Caco-2 (cell line): ENCODE measurements at regions not wholly inside any gene's neighbourhood (a gene's known extent, or its start where the extent isn't known, plus 50 kb on each side); places are given as distances from the start of the nearest gene placed in this dataset.
"Not testable (repeated sequence)": the region's sequence is repeated elsewhere in the genome, so short reads cannot be mapped to it uniquely, and the experiment has no call there.

Source experiments
- BruUV-seq: library from RNA; stranded (reverse); fragments of 400-500 nt; replicated peaks from 2 replicates; lab custom pipeline; 2021; lab: Mats Ljungman, UMichigan
- CTCF ChIA-PET: fragments of 300-600 bp; sonication (Branson Sonifier 250); formaldehyde crosslinking; loops from one replicate; lab custom pipeline; 2022; ENCODE audit warnings: antibody characterized with exemption; lab: Charles Lee
- POLR2A ChIA-PET: fragments of 300-600 bp; sonication (Branson Sonifier 250); formaldehyde crosslinking; loops from one replicate; lab custom pipeline; 2022; ENCODE audit warnings: antibody characterized with exemption; lab: Charles Lee
- DNase-seq, 2 experiments: peaks; one replicate each; pipeline versions ENCODE4 v3.0.0 to v3.0.0-alpha.2; 2020 to 2022
- H3K27me3 ChIP-seq: replicated peaks from 2 replicates; pipeline ENCODE4 v1.6.0; 2011; ENCODE audit warnings: low read length; ENCODE audit not compliant: control insufficient read depth, insufficient read depth
- H3K36me3 ChIP-seq: 2 replicates; pipeline ENCODE4 v1.5.1; 2011; ENCODE audit warnings: low read length; ENCODE audit not compliant: control insufficient read depth, insufficient read depth
- H3K4me1 ChIP-seq: fragments of 250-450 bp; sonication (Bioruptor Pico); 2 replicates; pipeline ENCODE4 v1.5.1; 2020; ENCODE audit warnings: mild to moderate bottlenecking
- H3K4me3 ChIP-seq: 2 replicates; pipeline ENCODE4 v1.5.1; 2011; ENCODE audit warnings: low read depth, mild to moderate bottlenecking, control low read depth, low read length
- H3K9me3 ChIP-seq: fragments of 250-450 bp; sonication (Bioruptor Pico); 2 replicates; pipeline ENCODE4 v1.5.1; 2020; ENCODE audit warnings: mild to moderate bottlenecking, moderate library complexity
- H3K27ac Mint-ChIP-seq: one replicate; pipeline ENCODE4 v1.8.0; 2022; ENCODE audit warnings: mixed read lengths; ENCODE audit not compliant: unreplicated experiment
- H3K27me3 Mint-ChIP-seq: one replicate; pipeline ENCODE4 v1.8.0; 2022; ENCODE audit warnings: mixed read lengths; ENCODE audit not compliant: insufficient read depth, unreplicated experiment
- H3K36me3 Mint-ChIP-seq: one replicate; pipeline ENCODE4 v1.8.0; 2022; ENCODE audit warnings: mild to moderate bottlenecking, mixed read lengths; ENCODE audit not compliant: insufficient read depth, unreplicated experiment
- H3K4me1 Mint-ChIP-seq: one replicate; pipeline ENCODE4 v1.8.0; 2022; ENCODE audit warnings: low read depth, mixed read lengths; ENCODE audit not compliant: unreplicated experiment
- H3K4me3 Mint-ChIP-seq: one replicate; pipeline ENCODE4 v1.8.0; 2022; ENCODE audit warnings: mild to moderate bottlenecking, moderate library complexity, mixed read lengths; ENCODE audit not compliant: unreplicated experiment
- H3K9me3 Mint-ChIP-seq: one replicate; pipeline ENCODE4 v1.8.0; 2022; ENCODE audit warnings: mixed read lengths; ENCODE audit not compliant: unreplicated experiment
- CTCF ChIP-seq, 2 experiments: fragments of 200-600 bp in 1 of 2; IDR thresholded peaks; 1 replicate in 1 of 2; 2 replicates in 1 of 2; pipeline versions ENCODE4 v1.5.1 to v1.8.0; 2011 to 2022; ENCODE audit warnings: antibody characterized with exemption in 1 of 2, control low read depth in 1 of 2, inconsistent platforms in 1 of 2, low read depth in 1 of 2, low read length in 1 of 2, mild to moderate bottlenecking in 1 of 2, moderate library complexity in 1 of 2; ENCODE audit not compliant: insufficient read depth in 1 of 2, severe bottlenecking in 1 of 2, unreplicated experiment in 1 of 2
- intact Hi-C: fragments of 100-400 bp; cut with micrococcal nuclease; formaldehyde crosslinking; loops from one replicate; pipeline ENCODE4 v1.10.0; 2022; ENCODE audit not compliant: unreplicated experiment

- ChIA-PET POLR2A (no interaction called here), CTCF (no interaction called here)
- TF ChIP-seq CTCF (IDR thresholded peaks at IDR 0.05; ENCODE audit: insufficient read depth in 1 of 2, low read depth in 1 of 2, low read length in 1 of 2, severe bottlenecking in 1 of 2, unreplicated experiment in 1 of 2), result no peak
- Histone ChIP-seq H3K9me3 (no peaks in the 10 kb centered on the region), H3K27me3 (no peaks in the 10 kb centered on the region), H3K36me3 (no peaks in the 10 kb centered on the region), H3K4me3 (no peak overlapping the region), H3K4me1 (no peaks in the 10 kb centered on the region)
- intact Hi-C loops, result no loop called here
- Mint-ChIP-seq H3K9me3 (peaks cover 14% of the 10 kb centered on the region), H3K4me1 (no peaks in the 10 kb centered on the region), H3K4me3 (no peak overlapping the region), H3K36me3 (no peaks in the 10 kb centered on the region), H3K27ac (no peak overlapping the region), H3K27me3 (no peaks in the 10 kb centered on the region)
- BruUV-seq, result no TSS peak
- DNase-seq, result no peak
Measured at GRCh38 chr16:88133507-88133843, 182.2 kb downstream of the BANP start.

DNA sequence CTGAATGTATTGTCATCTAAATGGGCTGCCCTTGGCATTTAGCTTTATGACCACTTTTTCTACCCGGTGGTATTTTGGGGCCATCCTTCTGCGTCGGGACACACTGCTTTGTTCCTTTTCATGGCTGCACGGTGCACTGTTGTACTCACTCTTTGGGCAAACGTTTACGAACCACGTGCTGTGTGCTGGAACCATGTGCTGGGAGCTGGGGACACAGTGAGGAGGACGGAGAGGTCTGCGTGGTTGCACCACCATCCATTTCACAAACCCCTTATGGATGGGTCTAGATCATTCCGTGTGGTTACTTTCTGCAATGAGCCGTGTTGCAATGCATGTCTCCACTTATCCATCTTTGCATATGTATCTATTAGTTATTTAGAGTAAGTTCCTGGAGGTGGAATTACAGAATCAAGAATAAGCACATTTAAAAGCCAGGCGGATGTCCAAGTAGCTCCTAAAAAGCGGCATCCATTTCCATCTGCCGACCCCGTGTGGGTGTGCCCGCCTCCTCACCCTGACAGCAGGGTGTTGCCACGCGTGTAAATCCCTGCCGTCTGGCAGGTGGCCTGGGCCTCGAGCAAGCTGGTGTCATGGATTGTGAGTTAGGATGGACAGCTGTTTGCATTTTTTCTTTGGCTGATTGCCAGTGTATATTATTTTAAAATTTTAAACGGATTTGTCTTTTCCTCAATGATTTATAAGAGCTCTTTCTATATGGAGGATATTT, 183.1 kb downstream of the BANP start:
- H3K9me3 ChIP-seq, POLR2A ChIA-PET, BruUV-seq, H3K4me1 ChIP-seq, H3K27me3 ChIP-seq, intact Hi-C loops, DNase-seq, H3K4me1 Mint-ChIP-seq, H3K4me3 ChIP-seq, H3K4me3 Mint-ChIP-seq, H3K36me3 ChIP-seq, H3K27ac Mint-ChIP-seq, H3K27me3 Mint-ChIP-seq, H3K36me3 Mint-ChIP-seq, CTCF ChIA-PET: not testable (repeated sequence)
- peaks cover 21% of the 10 kb centered on the region for H3K9me3 Mint-ChIP-seq

DNA sequence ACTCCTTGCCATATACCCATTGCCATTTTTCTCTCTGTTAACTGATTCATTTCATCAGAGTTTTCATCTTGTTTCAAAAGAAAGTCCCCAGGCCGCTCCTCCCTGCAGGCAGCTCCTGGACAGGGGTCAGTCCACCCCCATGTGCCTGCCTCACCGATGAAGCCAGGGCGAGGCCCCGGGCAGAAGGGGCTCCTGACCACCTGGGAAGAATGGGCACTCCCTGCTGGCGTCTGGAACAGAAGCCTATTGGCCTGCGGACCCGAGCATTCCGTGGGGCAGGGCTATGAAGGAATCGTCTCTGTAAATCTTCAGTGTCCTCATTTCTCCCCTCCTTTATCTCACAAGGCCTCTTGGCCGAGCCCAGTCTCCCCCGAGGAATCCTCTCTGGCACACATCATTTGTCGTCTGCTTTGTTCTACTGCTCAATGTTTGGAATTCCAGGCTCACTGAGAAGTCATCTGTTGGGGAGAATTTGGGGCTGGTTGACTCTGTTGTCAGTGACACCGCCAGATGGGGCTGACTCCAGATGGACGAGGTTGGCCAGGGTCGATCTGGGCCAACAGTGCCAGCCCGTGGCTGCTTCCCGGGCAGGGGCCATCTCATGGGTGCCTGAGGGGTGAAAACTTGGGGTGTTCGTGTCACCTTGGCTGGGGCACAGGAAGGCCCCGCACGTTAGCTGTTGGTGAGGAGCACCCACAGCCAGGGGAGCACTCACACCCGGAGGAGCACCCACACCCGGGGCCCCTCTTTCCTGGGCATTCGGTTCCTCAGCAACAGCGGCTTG, 183.9 kb downstream of the BANP start:
- H3K36me3 Mint-ChIP-seq, H3K36me3 ChIP-seq, DNase-seq, BruUV-seq, CTCF ChIA-PET, POLR2A ChIA-PET, H3K9me3 ChIP-seq, H3K4me3 ChIP-seq, H3K27ac Mint-ChIP-seq, H3K27me3 Mint-ChIP-seq, intact Hi-C loops, H3K4me1 Mint-ChIP-seq, H3K4me3 Mint-ChIP-seq, H3K27me3 ChIP-seq, H3K4me1 ChIP-seq: not testable (repeated sequence)
- H3K9me3 Mint-ChIP-seq, result peaks cover 26% of the 10 kb centered on the region

- H3K9me3 Mint-ChIP-seq, result peaks cover 31% of the 10 kb centered on the region
- H3K27me3 ChIP-seq, H3K9me3 ChIP-seq, DNase-seq, H3K27ac Mint-ChIP-seq, H3K4me3 ChIP-seq, H3K4me1 Mint-ChIP-seq, H3K36me3 Mint-ChIP-seq, CTCF ChIA-PET, H3K4me1 ChIP-seq, BruUV-seq, POLR2A ChIA-PET, intact Hi-C loops, H3K27me3 Mint-ChIP-seq, H3K4me3 Mint-ChIP-seq, H3K36me3 ChIP-seq: not testable (repeated sequence)
Measured at GRCh38 chr16:88136211-88136713, 185.0 kb downstream of the BANP start.

DNA sequence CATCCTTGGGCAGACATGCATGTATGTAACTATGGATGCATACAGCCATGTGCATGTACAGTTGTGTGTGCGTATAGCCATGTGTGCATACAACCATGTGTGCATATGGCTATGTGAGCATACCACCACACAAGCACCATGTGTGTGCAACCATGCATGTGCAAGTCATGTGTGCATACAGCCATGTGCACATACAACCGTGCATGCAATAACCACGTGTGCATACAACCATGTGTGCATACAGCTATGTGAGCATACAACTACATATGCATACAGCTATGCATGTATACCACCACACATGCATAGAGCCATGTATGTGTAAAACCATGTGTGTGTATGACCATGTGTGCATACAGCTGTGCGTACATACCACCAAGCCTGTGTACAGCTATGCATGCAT, 185.7 kb downstream of the BANP start:
- H3K36me3 Mint-ChIP-seq, H3K27me3 Mint-ChIP-seq, H3K4me3 ChIP-seq, H3K4me3 Mint-ChIP-seq, POLR2A ChIA-PET, DNase-seq, H3K36me3 ChIP-seq, intact Hi-C loops, BruUV-seq, H3K27me3 ChIP-seq, H3K9me3 ChIP-seq, H3K4me1 ChIP-seq, H3K4me1 Mint-ChIP-seq, H3K27ac Mint-ChIP-seq, CTCF ChIA-PET: not testable (repeated sequence)
- H3K9me3 Mint-ChIP-seq, result peaks cover 31% of the 10 kb centered on the region

GRCh38 chr16:88139141-88139540, 187.9 kb downstream of the BANP start:
- H3K27ac Mint-ChIP-seq, H3K4me1 ChIP-seq, H3K36me3 Mint-ChIP-seq, H3K4me3 Mint-ChIP-seq, DNase-seq, H3K4me3 ChIP-seq, H3K36me3 ChIP-seq, H3K27me3 ChIP-seq, H3K9me3 ChIP-seq, H3K4me1 Mint-ChIP-seq, H3K27me3 Mint-ChIP-seq, BruUV-seq, intact Hi-C loops, POLR2A ChIA-PET, CTCF ChIA-PET: not testable (repeated sequence)
- H3K9me3 Mint-ChIP-seq, result peaks cover 31% of the 10 kb centered on the region
